Eye (tissue), 1 donor: ENCODE measurements at regions not wholly inside any gene's neighbourhood (a gene's known extent, or its start where the extent isn't known, plus 50 kb on each side); places are given as distances from the start of the nearest gene placed in this dataset.
"Not testable (repeated sequence)": the region's sequence is repeated elsewhere in the genome, so short reads cannot be mapped to it uniquely, and the experiment has no call there.

Experiments
- DNase-seq: peaks from one replicate; pipeline ENCODE4 v3.0.0-alpha.2; 2015

- no peak for DNase-seq
Measured at GRCh38 chr21:35482933-35483662, 434.0 kb upstream of the RUNX1 start.

GRCh38 chr21:35482096-35482495 is 433.0 kb upstream of the RUNX1 start:
- no peak for DNase-seq

GRCh38 chr21:35481005-35481404 is 431.9 kb upstream of the RUNX1 start:
- no peak for DNase-seq

GRCh38 chr21:35479529-35479928 is 430.4 kb upstream of the RUNX1 start:
- no peak for DNase-seq

- no peak for DNase-seq
Measured at GRCh38 chr21:35479065-35479448, 430.0 kb upstream of the RUNX1 start.

- no peak for DNase-seq
Measured at GRCh38 chr21:35478161-35479064, 429.3 kb upstream of the RUNX1 start.

GRCh38 chr21:35477622-35478021 is 428.5 kb upstream of the RUNX1 start:
- no peak for DNase-seq

- DNase-seq: no peak
Measured at GRCh38 chr21:35476621-35477395, 427.7 kb upstream of the RUNX1 start.

GRCh38 chr21:35475762-35476161 is 426.7 kb upstream of the RUNX1 start:
- DNase-seq: no peak

GRCh38 chr21:35475009-35475408 is 425.9 kb upstream of the RUNX1 start:
- DNase-seq: no peak

- no peak for DNase-seq
Measured at GRCh38 chr21:35473496-35473895, 424.4 kb upstream of the RUNX1 start.

GRCh38 chr21:35470522-35470921 is 421.4 kb upstream of the RUNX1 start:
- no peak for DNase-seq

- no peak for DNase-seq
Measured at GRCh38 chr21:35469498-35469897, 420.4 kb upstream of the RUNX1 start.

GRCh38 chr21:35468991-35469390 is 419.9 kb upstream of the RUNX1 start:
- no peak for DNase-seq

- no peak for DNase-seq
Measured at GRCh38 chr21:35467566-35467965, 418.5 kb upstream of the RUNX1 start.

GRCh38 chr21:35466681-35467080 is 417.6 kb upstream of the RUNX1 start:
- not testable (repeated sequence) for DNase-seq

- no peak for DNase-seq
Measured at GRCh38 chr21:35465741-35466140, 416.6 kb upstream of the RUNX1 start.

GRCh38 chr21:35461700-35462099 is 412.6 kb upstream of the RUNX1 start:
- no peak for DNase-seq

- DNase-seq: no peak
Measured at GRCh38 chr21:35460441-35460840, 411.3 kb upstream of the RUNX1 start.

- no peak for DNase-seq
Measured at GRCh38 chr21:35458405-35458804, 409.3 kb upstream of the RUNX1 start.

GRCh38 chr21:35457097-35457804 is 408.1 kb upstream of the RUNX1 start:
- DNase-seq: no peak

GRCh38 chr21:35451276-35451675 is 402.2 kb upstream of the RUNX1 start:
- DNase-seq: no peak

GRCh38 chr21:35450830-35451229 is 401.7 kb upstream of the RUNX1 start:
- no peak for DNase-seq
